GM21515 (cell line): ENCODE measurements at regions not wholly inside any gene's neighbourhood (a gene's known extent, or its start where the extent isn't known, plus 50 kb on each side); places are given as distances from the start of the nearest gene placed in this dataset.
"Not testable (repeated sequence)": the region's sequence is repeated elsewhere in the genome, so short reads cannot be mapped to it uniquely, and the experiment has no call there.

Experiments used
- ATAC-seq: cut with Tn5 transposase; IDR thresholded peaks from one replicate; pipeline ENCODE4 v1.9.1; 2021; ENCODE audit not compliant: unreplicated experiment

DNA sequence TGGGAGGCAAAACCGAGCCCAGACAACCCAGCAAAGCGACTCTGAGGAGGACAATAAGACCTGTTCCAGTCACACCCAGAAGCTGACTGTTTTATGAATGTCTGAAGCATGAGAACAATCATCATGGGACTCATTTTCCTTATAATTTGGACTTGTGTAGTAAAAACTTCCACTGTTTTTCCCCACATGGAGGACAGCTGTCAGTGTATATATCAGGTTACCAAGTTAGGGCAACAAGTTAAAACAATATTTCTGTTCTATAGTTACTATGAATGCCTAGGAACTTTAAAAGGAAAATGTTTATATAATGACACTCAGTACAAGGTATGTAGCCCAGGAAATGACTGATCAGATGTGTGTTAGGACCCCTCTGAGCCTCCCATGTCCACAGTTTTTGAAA lies 528.2 kb upstream of the TSPY4 start:
- no peak for ATAC-seq

- no peak for ATAC-seq
Measured at GRCh38 chrY:8814143-8814542, 523.1 kb upstream of the TSPY4 start.

- ATAC-seq: no peak
Measured at GRCh38 chrY:8815616-8816015, 521.6 kb upstream of the TSPY4 start.

GRCh38 chrY:8820032-8820431 lies 517.2 kb upstream of the TSPY4 start:
- ATAC-seq: no peak

- no peak for ATAC-seq
Measured at GRCh38 chrY:8821106-8821505, 516.2 kb upstream of the TSPY4 start.

DNA sequence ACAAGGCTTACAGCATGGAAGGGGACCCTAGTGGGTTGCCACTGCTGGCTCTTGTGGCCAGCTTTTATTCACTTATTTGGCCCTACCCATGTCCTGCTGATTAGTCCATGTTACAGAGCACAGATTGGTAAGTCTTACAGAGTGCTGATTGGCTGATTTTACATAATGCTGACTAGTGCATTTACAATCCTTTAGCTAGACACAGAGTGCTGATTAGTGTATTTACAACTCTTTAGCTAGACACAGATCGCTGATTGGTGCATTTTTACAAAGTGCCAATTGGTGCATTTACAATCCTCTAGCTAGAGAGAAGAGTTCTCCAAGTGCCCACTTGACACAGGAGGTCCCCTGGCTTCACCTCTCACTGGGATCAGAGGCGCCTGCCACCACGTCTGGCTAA lies 485.0 kb upstream of the TSPY4 start:
- no peak for ATAC-seq

DNA sequence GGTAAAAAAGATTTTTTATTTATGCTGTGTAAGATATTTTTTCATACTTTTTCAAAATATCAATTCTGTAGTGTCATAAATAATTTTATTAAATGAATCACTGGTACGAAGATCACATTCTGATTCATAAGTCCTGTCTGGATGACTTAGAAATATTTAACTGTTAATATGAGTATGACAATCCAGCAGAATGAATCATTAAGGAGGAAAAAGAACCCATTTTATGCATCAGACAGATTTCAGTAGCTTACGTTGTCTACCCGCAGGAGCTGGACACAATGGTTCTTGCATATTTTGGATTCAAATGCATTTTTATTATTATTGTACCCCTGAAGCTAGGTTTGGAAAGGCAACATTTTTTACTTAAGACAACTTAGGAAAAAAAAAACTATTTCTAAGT lies 448.9 kb upstream of the TSPY4 start:
- ATAC-seq: no peak

DNA sequence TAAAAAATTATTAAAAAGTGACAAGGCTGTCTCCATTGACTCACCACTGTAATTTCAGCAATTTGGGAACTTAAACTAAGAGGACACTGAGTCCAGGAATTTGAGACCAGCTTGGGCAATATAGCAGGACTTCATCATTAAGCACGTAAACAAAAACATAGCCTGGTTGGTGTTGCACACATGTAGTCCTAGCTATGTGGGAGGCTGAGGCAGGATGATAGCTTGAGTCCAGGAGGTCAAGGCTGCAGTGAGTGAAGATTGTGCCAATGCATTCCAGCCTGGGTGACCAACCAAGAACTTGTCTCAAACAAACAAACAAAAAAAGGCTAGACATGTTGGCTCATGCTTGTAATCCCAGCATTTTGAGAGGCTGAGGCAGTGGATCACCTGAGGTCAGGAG lies 439.4 kb upstream of the TSPY4 start:
- ATAC-seq: no peak

DNA sequence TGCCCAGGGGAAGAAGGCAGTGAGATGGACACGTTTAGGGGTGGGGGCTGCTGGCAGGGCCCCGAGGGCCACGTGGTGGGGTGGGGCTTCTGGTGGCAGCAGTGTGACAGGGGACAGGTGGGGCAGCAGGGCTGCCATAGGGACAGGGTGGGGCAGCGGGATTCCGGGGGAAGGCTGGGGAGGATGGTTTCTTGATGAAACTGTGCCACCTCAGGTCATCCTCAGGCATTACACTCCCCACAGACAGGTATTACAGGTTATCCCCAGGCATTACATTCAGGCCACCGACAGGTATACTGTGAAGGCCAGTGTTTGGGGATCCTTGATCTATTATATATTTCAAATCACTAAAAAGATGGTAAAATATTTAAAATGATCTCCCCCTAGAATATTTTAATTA lies 432.1 kb upstream of the TSPY4 start:
- ATAC-seq: no peak

- not testable (repeated sequence) for ATAC-seq
Measured at GRCh38 chrY:8922576-8922975, 414.7 kb upstream of the TSPY4 start.
